ENCODE measurements at regions not wholly inside any gene's neighbourhood (a gene's known extent, or its start where the extent isn't known, plus 50 kb on each side); places are given as distances from the start of the nearest gene placed in this dataset.

DNA sequence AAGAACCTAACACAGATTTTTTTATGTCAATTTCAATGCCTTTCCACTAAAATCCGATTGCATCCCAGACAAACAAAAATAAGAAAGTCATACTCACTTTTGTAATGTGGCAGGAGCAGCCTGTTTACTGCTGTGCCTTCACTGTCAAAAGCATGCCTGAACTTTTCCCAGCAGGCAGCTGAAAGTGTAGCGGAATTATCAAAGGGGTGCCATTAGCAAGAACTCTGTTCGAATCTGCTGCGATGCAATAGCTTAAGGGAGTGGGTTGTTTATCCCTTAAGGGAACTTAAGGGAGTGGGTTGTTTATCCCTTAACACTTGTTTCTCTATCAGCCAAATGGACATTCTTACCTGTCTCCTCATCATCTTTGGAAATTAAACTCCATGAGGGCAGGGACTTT lies 243.5 kb downstream of the PAX3 start:
- no peaks in the 10 kb centered on the region; the same call in 1 of the 2 replicates for H3K23me2 ChIP-seq (ENCODE audit: low read depth, low read length)
- H3K9ac ChIP-seq (replicated peaks in 1 of 4; ENCODE audit: extremely low read depth in 1 of 4, low read depth in 3 of 4, low read length in 3 of 4), result no peak overlapping the region
- H3K23ac ChIP-seq (ENCODE audit: insufficient read length), result no peak overlapping the region
- H4K8ac ChIP-seq (ENCODE audit: extremely low read depth, insufficient read depth, low read length), result no peak overlapping the region
- H2AFZ ChIP-seq (ENCODE audit: low read length), result no peak overlapping the region
- no peak overlapping the region for H3K27ac ChIP-seq (ENCODE audit: low read depth, low read length)
- no peak overlapping the region for H3K4me2 ChIP-seq (ENCODE audit: insufficient read depth in 1 of 2, low read depth in 2 of 2, low read length in 2 of 2)
- H3K79me2 ChIP-seq (ENCODE audit: control insufficient read depth in 1 of 2, insufficient read depth in 2 of 2, low read length in 2 of 2), result no peaks in the 10 kb centered on the region
- WGBS, 2 experiments (ENCODE audit: extremely low coverage in 1 of 2, insufficient coverage in 1 of 2, insufficient read length in 1 of 2, insufficient replicate concordance in 2 of 2, low coverage in 1 of 2, low lambda C conversion rate in 2 of 2, missing lambda C conversion rate in 1 of 2), result 17% methylated on average over 4 of the region's 4 CpGs; no CpG with 5 or more reads in 1 of the 2 experiments
- peaks cover 27 to 61% (median 44%) of the 10 kb centered on the region in 4 experiments for H3K27me3 ChIP-seq (replicated peaks in 1 of 4; ENCODE audit: control insufficient read depth in 3 of 4, extremely low read depth in 1 of 4, insufficient read depth in 3 of 4, low read length in 3 of 4)
- H3K18ac ChIP-seq (ENCODE audit: extremely low read depth, low read length), result no peak overlapping the region
- H2BK20ac ChIP-seq (ENCODE audit: low read length), result no peak overlapping the region
- H2AK5ac ChIP-seq (ENCODE audit: low read depth, low read length), result no peak overlapping the region
- no peak overlapping the region for H4K5ac ChIP-seq (ENCODE audit: insufficient read length, low read depth, low read length)
- peaks cover 0 to 9% (median 6%) of the 10 kb centered on the region in 4 experiments; a peak in 3 of 7 replicates for H3K4me1 ChIP-seq (replicated peaks in 1 of 4; ENCODE audit: control insufficient read depth in 3 of 4, insufficient read depth in 4 of 4, low read length in 3 of 4)
- no peak overlapping the region for H2BK12ac ChIP-seq (ENCODE audit: low read depth, low read length)
- H3K36me3 ChIP-seq (ENCODE audit: control insufficient read depth in 2 of 4, insufficient read depth in 4 of 4, low read length in 3 of 4), result no peaks in the 10 kb centered on the region
- H2BK120ac ChIP-seq (replicated peaks; ENCODE audit: low read depth, low read length), result no peak overlapping the region
- TF ChIP-seq SUZ12 (IDR thresholded peaks at IDR 0.05; ENCODE audit: low read length), result no peak
- no peak overlapping the region for H2BK15ac ChIP-seq (ENCODE audit: low read length)
- no peak overlapping the region for H2BK5ac ChIP-seq (ENCODE audit: low read depth, low read length)
- H3K56ac ChIP-seq (replicated peaks; ENCODE audit: insufficient read length, low read depth, low read length), result no peak overlapping the region
- H3K4me3 ChIP-seq (ENCODE audit: extremely low read depth in 1 of 4, insufficient read depth in 2 of 4, low read depth in 3 of 4, low read length in 4 of 4), result no peak overlapping the region
- no peaks in the 10 kb centered on the region for H3K9me3 ChIP-seq (ENCODE audit: insufficient read depth in 2 of 2, low read depth in 1 of 2, low read length in 1 of 2)
- FAIRE-seq (no peak), DNase-seq (ENCODE audit: low read depth in 1 of 2, low spot score in 2 of 2) (no peak)
- H4K91ac ChIP-seq (replicated peaks; ENCODE audit: insufficient read length, low read length), result no peak overlapping the region
- H3K14ac ChIP-seq (ENCODE audit: insufficient read length), result no peak overlapping the region
- no peaks in the 10 kb centered on the region for H3K79me1 ChIP-seq (ENCODE audit: low read depth, low read length)
- POLR2A ChIA-PET (ENCODE audit: partially characterized antibody), result interaction anchor here (0.6 kb wide), 1 partner anchor 229 kb away, joined by 3 read pairs; no protein-coding TSS in a partner anchor
- H4K20me1 ChIP-seq (replicated peaks in 1 of 2; ENCODE audit: control insufficient read depth in 1 of 2, insufficient read depth in 2 of 2, low read length in 2 of 2), result peaks cover 2% of the 10 kb centered on the region in 2 experiments
- H3K4ac ChIP-seq (replicated peaks; ENCODE audit: insufficient read length, low read depth, low read length), result no peak overlapping the region
- CTCF ChIA-PET (ENCODE audit: partially characterized antibody), result interaction anchor here (0.9 to 10.9 kb wide), 11 partner anchors 8 to 506 kb away, joined by 3 to 95 read pairs (median 6); no protein-coding TSS in a partner anchor

Measured in H1 (cell line).